ENCODE measurements at regions not wholly inside any gene's neighbourhood (a gene's known extent, or its start where the extent isn't known, plus 50 kb on each side); places are given as distances from the start of the nearest gene placed in this dataset.

DNA sequence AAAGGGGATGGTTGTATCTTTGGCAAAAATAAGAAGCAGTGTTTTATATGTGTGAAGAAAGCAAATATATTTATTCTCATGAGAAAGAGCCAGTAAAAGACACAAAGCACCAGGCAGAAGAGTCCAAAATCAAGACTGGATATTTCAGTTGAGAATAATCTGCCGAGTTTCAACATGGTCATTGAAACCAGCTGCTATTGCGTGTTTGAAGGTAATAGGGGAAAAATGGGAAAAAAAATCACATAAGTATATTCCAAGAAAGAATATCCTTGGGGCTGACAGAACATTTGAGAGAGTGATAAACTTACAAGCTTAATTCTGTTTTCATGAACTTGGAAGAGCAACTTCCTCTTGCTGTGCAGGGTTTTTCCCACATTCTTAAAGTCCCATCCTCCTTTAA, 79.9 kb downstream of the ISOC1 start:
- CTCF ChIA-PET: interaction anchor here (1.4 kb wide), 1 partner anchor 678 kb away, joined by 3 read pairs; no protein-coding TSS in a partner anchor
- POLR2A ChIA-PET: no interaction called here
- BruUV-seq (replicated peaks): no TSS peak
- intact Hi-C loops (cut with micrococcal nuclease): loop anchor here (5.0 kb wide), 1 partner anchor 593 kb away; no protein-coding TSS in a partner anchor
- Histone ChIP-seq H4K20me1 (replicated peaks; ENCODE audit: control insufficient read depth, extremely low read depth, insufficient read depth, low read length) (no peaks in the 10 kb centered on the region), H3K4me3 (replicated peaks in 1 of 3; ENCODE audit: insufficient read depth in 1 of 3, low read depth in 1 of 3, low read length in 3 of 3) (no peak overlapping the region), H3K9me1 (replicated peaks; ENCODE audit: control insufficient read depth, extremely low read depth, insufficient read depth, low read length) (no peaks in the 10 kb centered on the region), H3K9me3 (replicated peaks; ENCODE audit: control insufficient read depth, insufficient read depth, low read length) (no peaks in the 10 kb centered on the region), H3K9ac (replicated peaks; ENCODE audit: extremely low read depth, insufficient read depth, low read length) (no peak overlapping the region), H3K4me2 (ENCODE audit: insufficient read depth, low read length) (no peak overlapping the region), H3K79me2 (ENCODE audit: control insufficient read depth, insufficient read depth, low read length) (no peaks in the 10 kb centered on the region), H3K36me3 (ENCODE audit: control insufficient read depth in 2 of 2, extremely low read depth in 1 of 2, insufficient read depth in 2 of 2, low read length in 2 of 2) (no peaks in the 10 kb centered on the region), H3K27ac (ENCODE audit: insufficient read depth, low read depth, low read length) (no peak overlapping the region), H3K27me3 (ENCODE audit: control insufficient read depth in 2 of 2, insufficient read depth in 2 of 2, low read length in 2 of 2) (no peaks in the 10 kb centered on the region), H3K4me1 (ENCODE audit: control insufficient read depth, extremely low read depth, insufficient read depth, low read length) (no peaks in the 10 kb centered on the region), H2AFZ (ENCODE audit: low read depth, low read length) (no peak overlapping the region)
- FAIRE-seq (no peak), DNase-seq (ENCODE audit: low read depth, low spot score) (no peak)
- dilution Hi-C loops (cut with MboI; ENCODE audit: extremely low pct_ligation_motif_present, low sequenced_read_pairs): no loop called here
- TF ChIP-seq JUN (IDR thresholded peaks at IDR 0.05; ENCODE audit: borderline replicate concordance, insufficient read depth, insufficient read length, low read depth): no peak
- TF ChIP-seq, protein P1, sequence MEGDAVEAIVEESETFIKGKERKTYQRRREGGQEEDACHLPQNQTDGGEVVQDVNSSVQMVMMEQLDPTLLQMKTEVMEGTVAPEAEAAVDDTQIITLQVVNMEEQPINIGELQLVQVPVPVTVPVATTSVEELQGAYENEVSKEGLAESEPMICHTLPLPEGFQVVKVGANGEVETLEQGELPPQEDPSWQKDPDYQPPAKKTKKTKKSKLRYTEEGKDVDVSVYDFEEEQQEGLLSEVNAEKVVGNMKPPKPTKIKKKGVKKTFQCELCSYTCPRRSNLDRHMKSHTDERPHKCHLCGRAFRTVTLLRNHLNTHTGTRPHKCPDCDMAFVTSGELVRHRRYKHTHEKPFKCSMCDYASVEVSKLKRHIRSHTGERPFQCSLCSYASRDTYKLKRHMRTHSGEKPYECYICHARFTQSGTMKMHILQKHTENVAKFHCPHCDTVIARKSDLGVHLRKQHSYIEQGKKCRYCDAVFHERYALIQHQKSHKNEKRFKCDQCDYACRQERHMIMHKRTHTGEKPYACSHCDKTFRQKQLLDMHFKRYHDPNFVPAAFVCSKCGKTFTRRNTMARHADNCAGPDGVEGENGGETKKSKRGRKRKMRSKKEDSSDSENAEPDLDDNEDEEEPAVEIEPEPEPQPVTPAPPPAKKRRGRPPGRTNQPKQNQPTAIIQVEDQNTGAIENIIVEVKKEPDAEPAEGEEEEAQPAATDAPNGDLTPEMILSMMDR (IDR thresholded peaks at IDR 0.05; ENCODE audit: extremely low read depth in 1 of 2, insufficient read depth in 1 of 2, low read depth in 1 of 2, low read length in 2 of 2): no peak
- no peak for TF ChIP-seq FOS (IDR thresholded peaks at IDR 0.05; ENCODE audit: borderline replicate concordance, insufficient read depth, low read length)
- TF ChIP-seq, protein P2, sequence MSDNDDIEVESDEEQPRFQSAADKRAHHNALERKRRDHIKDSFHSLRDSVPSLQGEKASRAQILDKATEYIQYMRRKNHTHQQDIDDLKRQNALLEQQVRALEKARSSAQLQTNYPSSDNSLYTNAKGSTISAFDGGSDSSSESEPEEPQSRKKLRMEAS (IDR thresholded peaks at IDR 0.05; ENCODE audit: insufficient read depth, insufficient read length): no peak
- no peak for TF ChIP-seq POLR2AphosphoS5 (IDR thresholded peaks at IDR 0.05; ENCODE audit: insufficient read depth, low read depth, low read length)
- no peak for TF ChIP-seq MYC (IDR thresholded peaks at IDR 0.05; ENCODE audit: low read depth, low read length)
- no peak for TF ChIP-seq GATA2 (IDR thresholded peaks at IDR 0.05; ENCODE audit: insufficient read depth, insufficient read length, low read depth, low read length)
- TF ChIP-seq POLR2A (IDR thresholded peaks at IDR 0.05; ENCODE audit: low read depth, low read length): no peak
- no peak for TF ChIP-seq EZH2 (IDR thresholded peaks at IDR 0.05; ENCODE audit: borderline replicate concordance, low read depth, low read length, severe bottlenecking)
